ENCODE measurements at regions not wholly inside any gene's neighbourhood (a gene's known extent, or its start where the extent isn't known, plus 50 kb on each side); places are given as distances from the start of the nearest gene placed in this dataset.

GRCh38 chr9:96050861-96051155 is 175.3 kb downstream of the ERCC6L2 start:
- TF ChIP-seq, protein P1, sequence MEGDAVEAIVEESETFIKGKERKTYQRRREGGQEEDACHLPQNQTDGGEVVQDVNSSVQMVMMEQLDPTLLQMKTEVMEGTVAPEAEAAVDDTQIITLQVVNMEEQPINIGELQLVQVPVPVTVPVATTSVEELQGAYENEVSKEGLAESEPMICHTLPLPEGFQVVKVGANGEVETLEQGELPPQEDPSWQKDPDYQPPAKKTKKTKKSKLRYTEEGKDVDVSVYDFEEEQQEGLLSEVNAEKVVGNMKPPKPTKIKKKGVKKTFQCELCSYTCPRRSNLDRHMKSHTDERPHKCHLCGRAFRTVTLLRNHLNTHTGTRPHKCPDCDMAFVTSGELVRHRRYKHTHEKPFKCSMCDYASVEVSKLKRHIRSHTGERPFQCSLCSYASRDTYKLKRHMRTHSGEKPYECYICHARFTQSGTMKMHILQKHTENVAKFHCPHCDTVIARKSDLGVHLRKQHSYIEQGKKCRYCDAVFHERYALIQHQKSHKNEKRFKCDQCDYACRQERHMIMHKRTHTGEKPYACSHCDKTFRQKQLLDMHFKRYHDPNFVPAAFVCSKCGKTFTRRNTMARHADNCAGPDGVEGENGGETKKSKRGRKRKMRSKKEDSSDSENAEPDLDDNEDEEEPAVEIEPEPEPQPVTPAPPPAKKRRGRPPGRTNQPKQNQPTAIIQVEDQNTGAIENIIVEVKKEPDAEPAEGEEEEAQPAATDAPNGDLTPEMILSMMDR (IDR thresholded peaks at IDR 0.05): no peak
- TF ChIP-seq POLR2A (IDR thresholded peaks at IDR 0.05): no peak

Data from esophagus squamous epithelium (tissue), 4 donors.